Pancreas (tissue), 10 donors: ENCODE measurements at regions not wholly inside any gene's neighbourhood (a gene's known extent, or its start where the extent isn't known, plus 50 kb on each side); places are given as distances from the start of the nearest gene placed in this dataset.

Source experiments
- ATAC-seq, 4 donors: fragments of 200-7000 bp; cut with Tn5 transposase; one replicate each; pipeline versions ENCODE4 v1.8.0 to v1.9.1; 2020; ENCODE audit warnings: mild to moderate bottlenecking in 4 of 4, moderate library complexity in 4 of 4
- DNase-seq, 6 donors: peaks; one replicate each; pipeline ENCODE4 v3.0.0-alpha.2; 2020
- FAIRE-seq: peaks from 2 replicates; lab custom pipeline; 2012; peaks lifted over from hg19 to GRCh38; lab: Jason Lieb, UNC
- H3K27ac ChIP-seq, 4 donors: fragments of 200-600 bp; sonication (generic); 1 replicate in 3 of 4; 2 replicates in 1 of 4; pipeline versions ENCODE4 v1.5.0 to v1.8.0; 2020
- H3K27me3 ChIP-seq, 4 donors: fragments of 200-600 bp; one replicate each; pipeline ENCODE4 v1.8.0; 2021
- H3K36me3 ChIP-seq, 3 donors: fragments of 200-600 bp; sonication (generic) in 1 of 3; one replicate each; pipeline versions ENCODE4 v1.5.0 to v1.8.0; 2020 to 2021
- H3K4me1 ChIP-seq, 3 donors: fragments of 200-600 bp; one replicate each; pipeline ENCODE4 v1.8.0; 2021
- H3K4me3 ChIP-seq, 4 donors: fragments of 200-600 bp; sonication (generic) in 2 of 4; one replicate each; pipeline versions ENCODE4 v1.5.0 to v1.8.0; 2020 to 2021
- H3K9me3 ChIP-seq, 4 donors: fragments of 200-600 bp; one replicate each; pipeline ENCODE4 v1.8.0; 2021
- WGBS, 2 donors: extraction: QIAGEN DNeasy Blood & Tissue Kit; methylation state at CpG; one replicate each; pipeline ENCODE4 v1.1.7; 2013; 5-methylcytosine and 5-hydroxymethylcytosine counted together
- intact Hi-C, 3 donors: fragments of 100-400 bp; cut with DNase I; formaldehyde crosslinking; loops; one replicate each; pipeline versions ENCODE4 v1.11.1 to v1.14.2; 2022
- TF ChIP-seq, protein P1 (sequence below), 4 donors: fragments of 200-600 bp; sonication (generic) in 3 of 4; IDR thresholded peaks; one replicate each; pipeline versions ENCODE4 v1.5.0 to v1.8.0; 2021; ENCODE audit warnings: antibody characterized with exemption in 4 of 4
- donor health status: healthy with polysubstance abuse.
- donor health status: DM: no; HTN: no; CAD: no; lungs with moderate emphysema.
- donor health status: DM: no; HTN: no; CAD: no.
- donor health status: control.
- donor health status: control.
- donor health status: Bipolar disorder and iron deficiency.
- donor health status: DM: yes; HTN: yes; CAD: no.
- donor health status: DM: no; HTN: no; CAD: no.
- donor health status: DM: no; HTN: no; CAD: no.
- donor health status: DM: yes; HTN: yes; CAD: no.

DNA sequence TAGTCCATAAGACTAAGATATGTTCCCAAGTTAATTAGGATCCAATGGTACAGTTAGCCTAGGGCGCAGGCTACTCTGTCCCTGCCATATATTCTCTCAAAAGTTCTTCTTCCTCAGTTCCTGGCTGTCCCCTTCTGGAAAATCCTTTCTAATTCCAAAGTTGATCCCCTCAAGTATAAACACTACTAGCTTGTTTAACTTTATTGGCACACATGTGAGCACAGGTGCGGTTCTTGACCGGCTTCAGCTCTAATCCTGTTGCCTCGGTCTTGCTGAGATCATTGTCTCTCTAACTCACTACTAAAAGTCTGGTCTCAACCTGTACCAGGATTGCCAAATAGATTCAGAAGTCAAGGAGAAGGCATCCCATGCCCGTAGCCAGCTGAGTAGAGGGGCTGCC, 89.0 kb downstream of the SEMA4F start:
- 70 to 74% methylated on average over 5 of the region's 5 CpGs for WGBS, 2 donors
- no peak for DNase-seq
- ATAC-seq = no peak
- no peaks in the 10 kb centered on the region for H3K9me3 ChIP-seq
- H3K27ac ChIP-seq = no peak overlapping the region
- intact Hi-C loops = no loop called here
- TF ChIP-seq, protein P1, sequence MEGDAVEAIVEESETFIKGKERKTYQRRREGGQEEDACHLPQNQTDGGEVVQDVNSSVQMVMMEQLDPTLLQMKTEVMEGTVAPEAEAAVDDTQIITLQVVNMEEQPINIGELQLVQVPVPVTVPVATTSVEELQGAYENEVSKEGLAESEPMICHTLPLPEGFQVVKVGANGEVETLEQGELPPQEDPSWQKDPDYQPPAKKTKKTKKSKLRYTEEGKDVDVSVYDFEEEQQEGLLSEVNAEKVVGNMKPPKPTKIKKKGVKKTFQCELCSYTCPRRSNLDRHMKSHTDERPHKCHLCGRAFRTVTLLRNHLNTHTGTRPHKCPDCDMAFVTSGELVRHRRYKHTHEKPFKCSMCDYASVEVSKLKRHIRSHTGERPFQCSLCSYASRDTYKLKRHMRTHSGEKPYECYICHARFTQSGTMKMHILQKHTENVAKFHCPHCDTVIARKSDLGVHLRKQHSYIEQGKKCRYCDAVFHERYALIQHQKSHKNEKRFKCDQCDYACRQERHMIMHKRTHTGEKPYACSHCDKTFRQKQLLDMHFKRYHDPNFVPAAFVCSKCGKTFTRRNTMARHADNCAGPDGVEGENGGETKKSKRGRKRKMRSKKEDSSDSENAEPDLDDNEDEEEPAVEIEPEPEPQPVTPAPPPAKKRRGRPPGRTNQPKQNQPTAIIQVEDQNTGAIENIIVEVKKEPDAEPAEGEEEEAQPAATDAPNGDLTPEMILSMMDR (IDR thresholded peaks at IDR 0.05) = no peak
- H3K4me3 ChIP-seq = no peak overlapping the region
- H3K4me1 ChIP-seq = no peaks in the 10 kb centered on the region
- H3K27me3 ChIP-seq = no peaks in the 10 kb centered on the region
- H3K36me3 ChIP-seq = no peaks in the 10 kb centered on the region
- FAIRE-seq = no peak

DNA sequence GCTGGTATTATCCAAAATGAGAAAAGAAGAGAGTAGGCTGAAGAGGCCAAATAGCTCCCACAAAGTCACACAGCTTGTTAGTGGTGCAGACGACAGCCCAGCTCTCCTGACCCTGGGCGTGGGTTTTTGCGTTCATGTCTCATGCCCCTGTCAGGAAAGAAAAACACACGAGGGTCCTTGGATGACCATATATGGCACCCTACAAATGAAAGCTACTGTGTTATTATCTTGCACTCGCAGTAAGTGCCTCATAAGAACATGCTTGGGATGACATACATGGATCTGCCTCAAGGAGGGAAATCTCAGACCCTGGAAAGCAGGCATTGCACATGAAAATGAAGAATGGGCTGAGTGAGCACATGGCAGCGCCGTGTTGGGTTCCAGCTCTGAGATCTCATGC, 89.7 kb downstream of the SEMA4F start:
- Histone ChIP-seq H3K27me3 (no peaks in the 10 kb centered on the region), H3K9me3 (no peaks in the 10 kb centered on the region), H3K4me1 (no peaks in the 10 kb centered on the region), H3K36me3 (no peaks in the 10 kb centered on the region), H3K4me3 (no peak overlapping the region), H3K27ac (no peak overlapping the region)
- WGBS, 2 donors = 67 to 73% methylated on average over 7 of the region's 7 CpGs
- intact Hi-C loops = no loop called here
- FAIRE-seq (no peak), DNase-seq (no peak), ATAC-seq (no peak)
- TF ChIP-seq, protein P1 (IDR thresholded peaks at IDR 0.05) = no peak

- Histone ChIP-seq H3K4me1 (no peaks in the 10 kb centered on the region), H3K4me3 (no peak overlapping the region), H3K27me3 (no peaks in the 10 kb centered on the region), H3K36me3 (no peaks in the 10 kb centered on the region), H3K27ac (no peak overlapping the region), H3K9me3 (no peaks in the 10 kb centered on the region)
- WGBS, 2 donors = 23 to 35% methylated on average over 4 of the region's 4 CpGs
- no peak for FAIRE-seq
- ATAC-seq = no peak
- TF ChIP-seq, protein P1 (IDR thresholded peaks at IDR 0.05) = no peak
- no peak for DNase-seq
- intact Hi-C loops = no loop called here
Observed at GRCh38 chr2:74744731-74745515, 89.0 kb upstream of the HK2 start.

DNA sequence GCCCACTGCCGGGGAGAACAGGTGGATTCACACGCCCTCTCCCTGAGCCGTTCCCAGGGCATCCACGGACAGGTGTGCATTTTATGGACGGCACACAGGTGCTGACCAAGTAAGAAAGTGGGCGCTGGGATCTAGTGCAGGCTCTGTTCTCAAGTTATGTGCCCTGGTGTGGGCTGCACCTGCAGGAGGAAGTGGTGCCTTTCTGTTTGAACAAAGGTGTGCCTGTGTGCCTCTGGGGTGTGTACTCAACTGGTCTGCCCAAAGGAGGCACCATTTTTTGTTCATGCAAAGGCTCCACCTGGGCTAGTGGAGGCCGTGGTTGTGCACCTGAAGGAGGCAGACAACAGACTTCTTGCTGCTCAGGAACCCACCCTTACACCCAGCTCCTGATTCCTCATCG, 88.2 kb upstream of the HK2 start:
- Histone ChIP-seq H3K4me3 (no peak overlapping the region), H3K27me3 (no peaks in the 10 kb centered on the region), H3K9me3 (no peaks in the 10 kb centered on the region), H3K27ac (no peak overlapping the region), H3K4me1 (no peaks in the 10 kb centered on the region), H3K36me3 (no peaks in the 10 kb centered on the region)
- no peak for FAIRE-seq
- DNase-seq = no peak
- ATAC-seq = no peak
- TF ChIP-seq, protein P1 (IDR thresholded peaks at IDR 0.05) = no peak
- intact Hi-C loops = no loop called here
- WGBS, 2 donors = 52 to 57% methylated on average over 8 of the region's 8 CpGs

GRCh38 chr2:74746480-74746879, 87.4 kb upstream of the HK2 start:
- ATAC-seq (no peak), FAIRE-seq (no peak)
- WGBS, 2 donors = 59 to 78% methylated on average over 2 of the region's 2 CpGs

More at GRCh38 chr2:74746480-74746879, 87.4 kb upstream of the HK2 start:
- DNase-seq = no peak
- no peaks in the 10 kb centered on the region for H3K4me1 ChIP-seq
- TF ChIP-seq, protein P1 (IDR thresholded peaks at IDR 0.05) = no peak
- H3K4me3 ChIP-seq = no peak overlapping the region
- no peak overlapping the region for H3K27ac ChIP-seq
- no peaks in the 10 kb centered on the region for H3K36me3 ChIP-seq
- intact Hi-C loops = no loop called here
- no peaks in the 10 kb centered on the region for H3K27me3 ChIP-seq
- no peaks in the 10 kb centered on the region for H3K9me3 ChIP-seq
